ENCODE measurements at regions not wholly inside any gene's neighbourhood (a gene's known extent, or its start where the extent isn't known, plus 50 kb on each side); places are given as distances from the start of the nearest gene placed in this dataset.
"Not testable (repeated sequence)": the region's sequence is repeated elsewhere in the genome, so short reads cannot be mapped to it uniquely, and the experiment has no call there.

DNA sequence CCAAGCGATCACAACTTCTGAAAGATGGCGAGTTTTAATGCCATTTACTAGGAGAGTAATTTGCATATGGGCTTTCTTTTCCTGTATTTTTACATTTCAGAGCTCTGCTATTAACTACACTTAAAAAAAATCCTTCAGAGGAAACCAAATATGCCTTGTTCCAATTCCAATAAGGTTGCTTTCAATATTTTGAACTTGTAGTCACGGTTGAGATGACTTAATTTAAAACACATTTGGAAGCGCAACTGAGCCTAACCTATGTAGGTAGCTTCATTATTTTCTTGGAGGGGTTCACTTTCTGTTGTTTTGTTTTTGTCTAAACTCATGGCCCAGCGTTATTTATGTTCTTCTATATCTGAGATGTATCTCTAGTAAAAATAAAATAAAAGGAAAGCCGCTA is 93.4 kb downstream of the BLID start:
- DNase-seq (ENCODE audit: low read depth): no peak

DNA sequence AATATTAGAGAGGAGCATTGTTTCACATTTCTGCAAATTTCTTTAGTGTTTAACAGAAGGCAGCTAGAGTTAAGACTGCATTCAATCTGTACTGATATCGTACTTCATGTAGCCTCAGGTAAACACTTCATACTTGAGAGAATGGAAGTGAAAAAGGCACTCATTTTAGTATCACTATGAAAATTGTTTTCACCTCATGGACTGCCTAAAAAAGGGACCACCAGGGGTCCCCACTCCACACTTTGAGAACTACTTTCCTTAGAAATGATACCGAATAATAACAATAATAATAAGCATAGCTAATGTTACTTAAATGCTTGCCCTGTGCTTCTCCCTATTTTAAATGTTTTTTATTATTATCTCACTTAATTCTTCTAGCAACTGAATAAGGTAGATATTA is 95.1 kb downstream of the BLID start:
- DNase-seq (ENCODE audit: low read depth): peak; percentile 5

DNA sequence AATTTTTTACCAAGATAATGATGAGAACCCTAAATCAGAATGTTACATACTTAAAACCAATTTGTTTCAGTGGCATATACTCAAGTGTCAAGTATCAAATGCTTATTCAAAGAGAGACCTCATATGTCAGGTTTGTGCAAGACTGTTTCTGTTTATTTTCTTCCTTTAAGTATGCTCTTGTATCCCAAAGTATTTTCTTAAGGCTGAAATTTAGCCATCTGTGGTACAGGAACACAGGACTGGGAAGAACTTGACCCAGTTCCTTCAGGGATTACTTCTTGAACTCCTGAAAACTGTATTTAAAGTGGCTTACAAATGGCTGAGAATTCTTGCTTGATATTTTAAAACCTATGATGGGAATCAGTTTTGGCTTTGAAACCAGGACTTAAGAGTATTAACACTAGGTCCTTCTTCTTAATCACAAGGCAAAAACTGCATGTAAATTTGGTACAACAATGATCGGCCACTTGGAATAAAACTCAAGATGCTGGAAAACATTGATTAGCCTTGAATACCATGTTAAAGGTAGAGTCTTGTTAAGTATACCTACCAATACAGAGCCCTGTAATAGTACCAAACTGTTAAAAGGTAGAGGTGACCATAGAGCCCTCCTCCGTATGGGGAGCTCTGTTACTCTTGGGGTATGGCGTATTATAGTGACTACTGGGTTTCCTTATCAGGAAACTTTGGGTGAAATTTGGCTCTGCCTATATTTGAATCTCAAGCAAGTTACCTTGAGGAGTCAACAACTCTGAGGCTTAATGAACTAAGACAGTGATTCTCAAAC is 95.9 kb downstream of the BLID start:
- no peak for DNase-seq (ENCODE audit: low read depth)

DNA sequence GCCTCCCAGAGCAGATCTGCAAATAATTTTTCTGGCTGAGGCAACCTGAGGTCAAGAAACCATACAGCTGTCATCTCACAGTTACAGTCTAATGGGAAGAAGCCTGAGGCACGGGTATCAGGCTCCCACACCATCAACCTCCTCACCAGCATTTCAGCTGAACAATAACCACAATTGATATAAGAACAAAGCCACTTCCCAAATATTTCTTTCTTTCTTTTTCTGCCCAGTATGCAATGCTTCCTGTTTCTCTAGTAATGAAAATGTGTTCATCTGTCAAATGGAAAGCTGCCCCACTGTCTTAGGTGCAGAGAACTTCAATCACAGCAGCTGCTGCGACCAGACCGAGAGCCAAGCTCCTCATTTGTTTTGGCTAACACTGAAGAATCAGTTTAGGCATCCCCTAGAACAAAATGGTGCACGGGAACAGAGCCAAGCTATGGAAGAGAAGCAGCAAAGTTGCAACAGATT is 108.4 kb downstream of the BLID start:
- DNase-seq (ENCODE audit: low read depth): no peak

DNA sequence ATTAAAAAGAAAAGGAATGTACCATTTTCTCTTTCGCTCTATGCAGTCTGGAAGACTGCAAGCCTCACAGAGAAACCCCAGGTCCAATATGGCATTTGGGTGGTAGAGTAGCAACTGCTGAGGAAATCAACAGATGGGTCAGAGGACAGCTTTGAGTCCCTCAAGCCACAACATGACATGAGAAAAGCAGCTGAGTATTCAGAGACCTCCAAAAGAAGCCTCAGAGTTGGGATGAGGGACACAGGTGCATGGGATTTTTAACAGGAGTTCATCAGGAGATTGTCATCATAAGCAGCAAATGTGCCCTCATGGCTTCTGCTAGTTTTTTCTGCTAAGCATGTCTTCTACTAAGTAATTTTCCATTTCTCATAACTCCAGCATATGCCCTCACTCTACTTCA is 111.6 kb downstream of the BLID start:
- DNase-seq (ENCODE audit: low read depth): no peak

DNA sequence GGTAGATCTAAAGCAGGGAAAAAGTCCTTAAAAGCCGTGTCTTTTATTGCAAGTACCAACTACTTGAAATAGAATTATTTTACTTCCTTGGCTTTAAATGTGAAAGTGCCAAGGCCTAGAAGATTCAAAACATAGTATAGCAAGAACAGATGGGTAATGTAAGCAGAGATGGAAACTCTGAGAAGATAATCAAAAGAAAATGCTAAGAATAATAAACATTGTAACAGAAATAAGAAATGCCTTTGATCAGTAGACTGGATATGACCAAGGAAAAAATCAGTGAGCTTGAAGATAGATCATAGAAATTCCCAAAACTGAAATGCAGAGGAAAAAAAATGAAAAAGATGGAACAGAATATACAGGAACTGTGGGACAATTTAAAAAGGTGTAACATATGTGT is 113.1 kb downstream of the BLID start:
- no peak for DNase-seq (ENCODE audit: low read depth)

DNA sequence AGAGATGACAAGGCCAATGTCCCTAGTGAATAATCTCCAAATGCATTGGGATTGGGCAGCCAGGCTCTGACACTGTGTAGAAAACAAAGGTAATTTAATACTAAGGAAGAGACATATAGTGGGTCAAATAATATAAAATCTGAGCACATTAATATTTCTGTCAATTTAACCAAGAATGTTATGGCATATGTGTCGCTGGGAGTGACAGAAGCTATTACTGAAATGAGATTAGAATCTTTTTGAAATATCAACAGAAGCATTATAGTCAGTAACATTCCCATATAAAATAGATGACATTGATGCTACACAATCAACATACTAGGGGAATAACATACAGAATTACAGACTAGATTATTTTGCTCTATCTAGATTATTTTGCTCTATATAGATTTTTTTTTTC is 114.0 kb downstream of the BLID start:
- DNase-seq (ENCODE audit: low read depth): no peak

DNA sequence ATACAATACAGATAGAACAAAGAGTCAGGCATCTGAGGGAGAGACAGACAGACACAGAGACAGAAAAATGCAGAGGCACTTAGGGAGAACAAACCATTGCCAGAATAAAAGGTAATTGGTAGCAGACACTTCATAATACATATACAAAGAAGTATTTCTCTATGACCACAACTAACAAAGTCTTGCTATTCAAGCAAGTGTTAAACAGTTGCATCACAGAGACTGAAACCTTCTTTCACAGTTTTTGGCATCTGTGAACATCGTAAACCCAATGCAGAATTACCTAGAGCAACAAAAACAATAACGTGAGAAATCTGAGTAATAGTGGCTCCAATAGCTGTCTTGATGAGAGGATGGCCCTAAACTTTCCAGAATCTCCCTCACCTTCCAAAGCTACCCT is 116.4 kb downstream of the BLID start:
- no peak for DNase-seq (ENCODE audit: low read depth)

DNA sequence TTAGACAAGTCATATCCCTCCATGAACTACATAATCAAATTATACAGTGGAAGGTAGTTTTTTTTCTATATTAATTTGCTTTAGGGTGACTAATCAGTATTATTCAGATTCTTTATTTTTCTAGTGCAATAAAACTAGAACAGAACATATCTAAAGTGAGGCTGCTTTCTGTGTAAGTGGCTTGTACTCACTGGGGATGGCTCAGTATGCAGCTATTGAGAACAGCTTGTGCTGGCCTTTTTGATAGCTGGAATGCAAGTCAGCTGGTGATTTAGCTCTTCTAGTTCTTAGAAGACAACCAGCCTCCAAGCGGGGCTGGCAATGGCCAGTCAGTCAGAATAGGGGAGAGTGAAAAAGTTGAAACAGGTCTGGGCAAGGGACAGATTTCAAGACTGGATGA is 119.4 kb downstream of the BLID start:
- no peak for DNase-seq (ENCODE audit: low read depth)

DNA sequence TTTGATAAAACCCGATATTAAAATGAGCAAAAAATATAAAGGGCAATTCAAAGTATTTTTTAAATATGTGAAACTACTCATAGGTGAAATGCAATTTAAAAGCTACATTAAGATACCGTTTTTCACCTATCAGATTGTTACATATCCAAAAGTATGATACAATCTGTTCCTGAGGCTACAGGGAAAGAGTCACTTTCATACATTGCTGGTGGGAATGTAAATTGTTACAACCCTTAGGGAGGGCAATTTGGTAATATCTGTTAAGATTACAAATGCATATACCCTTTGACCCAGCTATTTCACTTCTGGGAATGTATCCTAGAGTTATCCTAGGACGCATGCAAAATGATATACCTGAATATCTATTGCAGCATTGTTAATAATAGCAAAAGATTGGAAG is 132.1 kb downstream of the BLID start:
- DNase-seq (ENCODE audit: low read depth): no peak

DNA sequence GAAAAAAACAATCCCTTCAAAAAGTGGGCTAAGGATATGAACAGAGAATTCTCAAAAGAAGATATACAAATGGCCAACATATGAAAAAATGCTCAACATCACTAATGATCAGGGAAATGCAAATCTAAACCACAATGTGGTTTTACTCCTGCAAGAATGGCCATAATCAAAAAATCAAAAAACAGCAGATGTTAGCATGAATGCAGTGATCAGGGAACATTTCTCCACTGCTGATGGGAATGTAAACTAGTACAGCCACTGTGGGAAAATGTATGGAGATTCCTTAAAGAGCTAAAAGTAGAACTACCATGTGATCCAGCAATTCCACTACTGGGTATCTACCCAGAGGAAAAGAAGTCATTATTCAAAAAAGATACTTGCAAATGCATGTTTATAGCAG is 138.1 kb downstream of the BLID start:
- DNase-seq (ENCODE audit: low read depth): not testable (repeated sequence)

DNA sequence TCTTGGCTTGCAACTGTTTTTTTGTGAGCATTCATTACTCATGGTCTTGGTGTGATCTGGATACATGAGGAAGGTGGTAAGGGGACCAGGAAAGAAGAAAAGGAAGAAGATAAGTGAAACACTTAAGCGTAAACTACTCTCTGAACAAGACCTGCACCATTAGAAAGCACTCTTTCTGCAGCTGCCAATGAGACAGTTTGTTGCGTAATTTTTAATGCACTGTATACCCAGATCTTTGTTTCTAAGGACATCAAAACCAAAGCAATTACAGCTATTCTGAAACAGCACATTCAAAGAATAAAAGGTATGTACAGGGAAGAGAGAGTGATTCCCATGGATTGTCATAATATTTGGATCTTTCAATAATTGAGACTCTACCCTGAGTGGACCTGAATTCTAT is 147.4 kb downstream of the BLID start:
- DNase-seq (ENCODE audit: low read depth): no peak

DNA sequence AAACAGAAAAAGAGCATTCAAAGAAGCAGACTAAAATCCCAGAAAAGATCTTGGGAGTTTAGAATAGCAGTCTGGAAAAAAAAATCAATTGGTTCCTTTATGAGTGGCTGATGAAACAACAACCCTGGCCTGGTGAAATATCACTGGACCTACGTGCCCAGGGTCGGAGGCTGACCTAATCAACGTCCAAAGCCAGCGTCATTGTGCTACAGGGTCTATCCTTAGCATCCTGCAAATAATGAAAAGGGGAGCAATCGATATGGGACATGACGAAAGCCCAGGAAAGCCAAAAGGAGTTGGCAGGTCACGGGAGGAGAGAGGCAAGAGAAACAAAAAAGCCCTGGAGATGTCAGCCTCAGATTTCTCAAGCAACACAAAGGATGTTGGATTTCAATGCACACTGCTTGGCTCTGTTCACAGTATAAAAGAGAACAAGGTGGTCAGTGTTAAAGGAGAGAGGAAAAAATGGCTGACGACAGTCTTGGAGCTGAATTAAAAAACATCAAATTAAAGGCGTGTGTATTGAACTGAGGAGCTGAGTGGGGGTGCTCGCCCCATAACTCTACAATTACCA is 148.8 kb downstream of the BLID start:
- no peak for DNase-seq (ENCODE audit: low read depth)

DNA sequence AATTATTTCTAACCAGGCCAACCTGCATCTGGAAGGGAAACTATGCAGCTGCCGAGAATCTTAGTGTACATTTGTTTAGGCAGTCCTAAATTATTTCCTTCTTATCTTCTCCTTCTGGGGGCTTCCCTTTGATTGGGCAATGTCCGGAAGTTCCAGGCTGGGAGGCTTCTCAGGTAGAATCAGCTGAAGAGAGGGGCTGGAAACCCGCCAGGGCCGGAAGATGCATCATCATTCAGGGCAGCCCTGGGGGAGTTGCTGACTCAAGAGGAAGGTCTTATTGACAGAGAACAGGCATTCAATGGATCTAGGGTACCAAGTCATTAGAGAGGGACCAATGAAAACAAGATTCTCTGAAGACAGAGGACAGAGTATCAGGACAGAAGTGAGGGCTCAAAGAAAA is 150.7 kb downstream of the BLID start:
- DNase-seq (ENCODE audit: low read depth): peak; percentile 83

DNA sequence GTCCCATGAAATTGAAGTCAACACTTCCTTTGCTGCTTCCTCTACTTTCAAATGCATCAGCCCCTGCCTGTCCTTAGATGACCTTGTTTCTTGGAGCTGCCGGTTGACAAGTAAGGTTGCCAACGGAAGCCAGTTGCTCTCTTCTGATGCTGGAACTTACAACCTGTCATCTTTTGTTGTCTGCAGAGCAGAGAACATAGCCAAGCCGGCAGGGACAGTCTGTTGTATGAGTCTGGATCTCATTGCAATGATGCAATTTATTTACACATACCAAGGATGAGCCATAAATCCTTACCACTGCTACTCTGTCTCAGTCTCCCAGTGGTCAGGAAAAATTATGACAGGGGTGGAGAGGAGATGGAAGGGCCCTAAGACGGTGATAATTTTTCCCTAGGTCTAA is 151.4 kb downstream of the BLID start:
- DNase-seq (ENCODE audit: low read depth): peak; percentile 23

DNA sequence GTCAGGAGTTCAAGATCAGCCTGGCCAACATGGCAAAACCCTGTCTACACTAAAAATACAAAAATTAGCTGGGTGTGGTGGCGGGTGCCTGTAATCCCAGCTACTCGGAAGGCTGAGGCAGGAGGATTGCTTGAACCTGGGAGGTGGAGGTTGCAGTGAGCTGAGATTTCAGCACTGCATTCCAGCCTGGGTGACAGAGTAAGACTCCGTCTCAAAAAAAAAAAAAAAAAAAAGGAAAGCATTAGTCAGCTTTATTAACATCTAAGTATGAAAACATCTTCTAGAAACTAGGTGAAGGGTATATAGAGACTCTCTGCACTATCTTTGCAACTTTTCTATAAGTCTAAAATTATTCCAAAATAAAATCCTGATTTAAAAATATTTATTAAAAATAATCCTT is 152.2 kb downstream of the BLID start:
- DNase-seq (ENCODE audit: low read depth): peak; percentile 18

DNA sequence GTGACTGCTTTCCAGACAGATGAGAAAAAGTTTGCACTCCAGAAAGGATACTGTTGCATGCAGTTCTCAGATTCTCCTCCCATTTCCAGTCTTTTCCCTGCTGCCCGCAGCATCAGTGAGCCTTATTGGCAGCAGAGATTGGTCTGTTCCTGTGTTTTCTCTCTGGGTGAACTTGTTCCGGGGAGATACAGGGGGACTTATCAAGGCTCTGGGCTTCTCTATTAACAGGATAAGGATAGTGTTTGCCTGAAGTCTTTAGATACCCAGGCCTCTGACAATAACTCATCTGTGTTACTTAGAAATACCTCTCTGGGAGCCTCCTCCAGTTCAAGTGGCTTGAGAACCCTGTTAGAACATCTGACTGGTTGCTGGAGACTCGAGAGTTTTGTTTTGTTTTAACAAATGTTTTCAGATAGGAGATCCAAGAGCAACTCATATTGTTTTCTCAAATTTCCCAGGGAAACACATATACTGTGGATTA is 154.7 kb downstream of the BLID start:
- DNase-seq (ENCODE audit: low read depth): no peak

DNA sequence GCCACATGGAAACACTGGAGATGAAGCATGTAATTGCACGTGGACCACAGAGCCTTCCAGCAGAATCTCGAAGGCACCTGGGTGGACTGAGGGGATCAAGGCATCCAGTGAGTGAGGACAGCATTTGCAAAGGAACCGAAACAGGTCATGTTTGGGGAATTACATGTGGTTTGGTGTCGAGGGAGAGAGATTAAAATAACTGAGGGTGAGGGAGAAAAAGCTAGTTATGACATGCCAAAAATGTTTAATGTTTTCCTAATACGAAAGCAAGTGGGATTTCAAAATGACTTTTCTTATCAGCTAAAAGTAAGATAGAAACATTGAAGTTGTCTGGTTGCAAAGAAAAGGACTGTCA is 157.1 kb downstream of the BLID start:
- no peak for DNase-seq (ENCODE audit: low read depth)

DNA sequence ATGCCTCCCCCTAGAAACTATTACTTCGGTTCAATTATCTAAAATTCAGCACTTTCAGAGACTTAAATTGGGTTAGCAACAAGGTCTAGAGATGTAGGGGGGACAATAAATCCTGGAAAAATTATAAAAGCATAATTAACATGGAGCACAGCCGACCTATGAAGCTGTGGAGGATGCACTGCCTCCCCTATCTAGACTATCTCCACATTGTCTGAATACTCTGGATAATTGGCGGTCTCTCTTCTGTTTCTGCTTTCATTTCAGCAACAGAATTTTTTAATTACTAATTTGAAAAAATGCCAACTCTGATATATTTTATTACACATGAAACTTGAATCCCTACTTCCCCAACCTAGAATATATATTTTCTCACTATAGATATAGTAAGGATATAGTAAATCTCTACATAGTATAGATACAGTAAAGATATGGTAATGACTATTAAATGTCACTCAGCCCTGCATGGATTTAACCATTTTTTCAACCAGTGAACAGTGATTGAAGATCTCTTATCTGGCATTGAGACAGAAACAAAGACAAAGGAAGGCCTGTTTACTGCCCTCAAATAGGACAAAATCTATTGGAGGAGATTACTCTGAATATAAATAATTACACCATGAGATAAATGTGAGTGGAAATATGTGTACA is 157.6 kb downstream of the BLID start:
- no peak for DNase-seq (ENCODE audit: low read depth)

DNA sequence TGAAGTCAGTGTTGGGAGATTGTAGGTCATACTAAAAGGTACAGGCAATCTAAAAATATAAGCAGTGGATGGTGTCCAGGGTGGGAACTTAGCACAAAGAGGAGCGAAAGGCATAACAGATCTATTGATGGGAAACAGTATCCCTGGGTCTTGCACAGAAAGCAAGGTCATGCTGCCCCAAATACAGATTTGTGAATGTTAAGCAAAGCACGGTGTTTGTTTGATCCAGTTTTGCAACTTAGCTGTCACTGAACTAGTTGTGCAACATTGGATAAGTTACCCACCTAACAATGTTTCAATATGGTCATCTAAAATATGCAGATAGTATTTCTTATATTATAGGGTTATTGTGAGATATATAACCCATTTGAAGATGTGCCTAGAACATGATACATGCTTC is 162.9 kb downstream of the BLID start:
- no peak for DNase-seq (ENCODE audit: low read depth)

DNA sequence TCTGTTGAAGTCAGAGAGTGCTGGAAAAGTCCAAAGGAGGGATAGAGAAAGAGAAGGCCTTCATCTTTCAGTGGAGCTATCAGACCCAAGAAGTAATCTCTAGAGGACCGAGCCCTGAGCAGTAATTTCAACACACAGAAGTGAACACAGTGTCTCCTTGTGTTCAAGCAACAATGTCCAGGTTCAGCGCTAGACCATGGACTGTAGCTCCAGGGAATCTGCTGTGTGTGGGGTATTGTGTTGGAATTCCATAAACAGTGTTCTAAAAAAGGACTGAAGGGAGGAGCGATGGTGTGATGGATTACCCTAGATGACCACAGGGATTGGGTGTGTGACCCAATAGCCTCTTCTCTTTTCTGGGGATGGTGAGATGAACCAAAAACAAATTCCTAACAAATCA is 165.9 kb downstream of the BLID start:
- no peak for DNase-seq (ENCODE audit: low read depth)

DNA sequence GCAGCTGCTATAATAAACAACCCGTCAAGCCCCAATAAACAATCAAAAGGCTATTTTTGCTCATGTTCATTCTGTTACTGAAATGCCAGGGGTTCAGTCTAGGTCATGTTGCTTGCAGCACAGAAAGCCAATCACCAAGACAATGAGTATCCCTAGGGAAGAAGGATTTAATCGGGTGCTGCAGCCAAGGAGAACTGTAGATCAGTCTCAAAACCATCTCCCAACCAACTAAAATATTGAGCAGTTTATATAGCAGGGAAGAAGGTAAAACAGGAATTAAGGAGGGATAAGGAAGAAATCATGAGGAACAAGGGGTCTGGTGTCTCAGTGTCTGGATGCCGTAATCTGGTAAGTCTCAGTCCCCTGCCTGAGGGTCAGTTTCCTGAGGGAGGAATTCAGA is 169.5 kb downstream of the BLID start:
- no peak for DNase-seq (ENCODE audit: low read depth)

DNA sequence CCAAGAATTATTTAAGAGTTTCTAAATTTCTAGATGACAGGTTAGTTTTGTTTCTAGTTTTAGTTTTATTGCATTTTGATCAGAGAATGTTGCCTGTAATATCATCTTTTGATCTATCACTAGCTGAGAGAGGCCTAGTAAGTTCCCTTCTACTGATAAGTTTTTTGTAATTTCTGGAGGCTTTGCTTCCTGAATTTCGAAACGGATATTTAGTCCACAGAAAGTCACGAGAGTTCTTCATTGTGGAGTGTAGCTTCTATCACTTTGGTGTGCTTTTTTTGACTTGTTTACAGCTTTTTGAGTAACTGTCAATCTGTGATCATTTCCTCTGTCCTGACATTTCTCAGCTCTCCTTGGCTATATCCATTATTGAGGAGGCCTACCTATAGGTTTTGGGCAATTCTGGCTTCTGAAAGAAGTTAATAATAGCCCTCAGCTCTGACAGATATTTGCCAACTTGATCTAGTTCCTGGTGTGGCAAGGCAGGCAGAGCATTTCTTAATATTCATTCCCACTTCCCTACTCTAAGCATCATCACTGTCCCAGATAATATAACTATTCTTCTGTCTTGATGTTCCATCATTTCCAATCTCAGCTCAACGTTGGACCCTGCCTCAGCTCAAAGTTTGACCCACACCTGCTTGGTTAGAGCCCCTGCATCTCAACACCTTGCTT is 171.3 kb downstream of the BLID start:
- no peak for DNase-seq (ENCODE audit: low read depth)
